ENCODE measurements at regions not wholly inside any gene's neighbourhood (a gene's known extent, or its start where the extent isn't known, plus 50 kb on each side); places are given as distances from the start of the nearest gene placed in this dataset.

- 98% methylated on average over 4 of the region's 4 CpGs for WGBS (ENCODE audit: low lambda C conversion rate, missing lambda C conversion rate)
- TF ChIP-seq, protein P1, sequence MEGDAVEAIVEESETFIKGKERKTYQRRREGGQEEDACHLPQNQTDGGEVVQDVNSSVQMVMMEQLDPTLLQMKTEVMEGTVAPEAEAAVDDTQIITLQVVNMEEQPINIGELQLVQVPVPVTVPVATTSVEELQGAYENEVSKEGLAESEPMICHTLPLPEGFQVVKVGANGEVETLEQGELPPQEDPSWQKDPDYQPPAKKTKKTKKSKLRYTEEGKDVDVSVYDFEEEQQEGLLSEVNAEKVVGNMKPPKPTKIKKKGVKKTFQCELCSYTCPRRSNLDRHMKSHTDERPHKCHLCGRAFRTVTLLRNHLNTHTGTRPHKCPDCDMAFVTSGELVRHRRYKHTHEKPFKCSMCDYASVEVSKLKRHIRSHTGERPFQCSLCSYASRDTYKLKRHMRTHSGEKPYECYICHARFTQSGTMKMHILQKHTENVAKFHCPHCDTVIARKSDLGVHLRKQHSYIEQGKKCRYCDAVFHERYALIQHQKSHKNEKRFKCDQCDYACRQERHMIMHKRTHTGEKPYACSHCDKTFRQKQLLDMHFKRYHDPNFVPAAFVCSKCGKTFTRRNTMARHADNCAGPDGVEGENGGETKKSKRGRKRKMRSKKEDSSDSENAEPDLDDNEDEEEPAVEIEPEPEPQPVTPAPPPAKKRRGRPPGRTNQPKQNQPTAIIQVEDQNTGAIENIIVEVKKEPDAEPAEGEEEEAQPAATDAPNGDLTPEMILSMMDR (IDR thresholded peaks at IDR 0.05; ENCODE audit: poor library complexity): no peak
- TF ChIP-seq EZH2 (IDR thresholded peaks at IDR 0.05; ENCODE audit: borderline replicate concordance) (no peak), EZH2phosphoT487 (IDR thresholded peaks at IDR 0.05; ENCODE audit: low read depth, severe bottlenecking, unreplicated experiment) (no peak)
- no peak overlapping the region for H3K27ac ChIP-seq
Measured at GRCh38 chr3:8385848-8386620, 115.6 kb upstream of the LMCD1 start.

GRCh38 chr3:8387571-8387970 lies 114.1 kb upstream of the LMCD1 start:
- Histone ChIP-seq H3K9me2 (replicated peaks; ENCODE audit: insufficient read depth) (no peaks in the 10 kb centered on the region), H3K4me2 (no peak overlapping the region), H3K36me3 (replicated peaks; ENCODE audit: insufficient read depth, low read depth) (no peaks in the 10 kb centered on the region), H4K20me1 (ENCODE audit: insufficient read depth, poor library complexity, severe bottlenecking) (no peaks in the 10 kb centered on the region), H3K4me1 (ENCODE audit: insufficient read depth) (no peaks in the 10 kb centered on the region), H3K27ac (no peak overlapping the region), H3K79me2 (no peaks in the 10 kb centered on the region), H3K27me3 (no peaks in the 10 kb centered on the region), H3K4me3 (no peak overlapping the region), H2AFZ (no peak overlapping the region), H3K9me3 (ENCODE audit: low read depth) (no peaks in the 10 kb centered on the region)
- WGBS (ENCODE audit: low lambda C conversion rate, missing lambda C conversion rate): 63% methylated on average over 4 of the region's 4 CpGs
- DNase-seq (ENCODE audit: low spot score): no peak
- TF ChIP-seq EZH2phosphoT487 (IDR thresholded peaks at IDR 0.05; ENCODE audit: low read depth, severe bottlenecking, unreplicated experiment) (no peak), EZH2 (IDR thresholded peaks at IDR 0.05; ENCODE audit: borderline replicate concordance) (no peak)
- TF ChIP-seq, protein P1 (IDR thresholded peaks at IDR 0.05; ENCODE audit: poor library complexity): no peak

More at GRCh38 chr3:8385848-8386620, 115.6 kb upstream of the LMCD1 start:
- H3K9me2 ChIP-seq (replicated peaks; ENCODE audit: insufficient read depth): no peaks in the 10 kb centered on the region
- no peak overlapping the region for H3K4me3 ChIP-seq
- no peaks in the 10 kb centered on the region for H3K9me3 ChIP-seq (ENCODE audit: low read depth)
- no peaks in the 10 kb centered on the region for H4K20me1 ChIP-seq (ENCODE audit: insufficient read depth, poor library complexity, severe bottlenecking)
- DNase-seq (ENCODE audit: low spot score): no peak
- no peaks in the 10 kb centered on the region for H3K27me3 ChIP-seq
- H3K4me1 ChIP-seq (ENCODE audit: insufficient read depth): no peaks in the 10 kb centered on the region
- H3K4me2 ChIP-seq: no peak overlapping the region
- no peaks in the 10 kb centered on the region for H3K79me2 ChIP-seq
- no peaks in the 10 kb centered on the region for H3K36me3 ChIP-seq (replicated peaks; ENCODE audit: insufficient read depth, low read depth)
- no peak overlapping the region for H2AFZ ChIP-seq

DNA sequence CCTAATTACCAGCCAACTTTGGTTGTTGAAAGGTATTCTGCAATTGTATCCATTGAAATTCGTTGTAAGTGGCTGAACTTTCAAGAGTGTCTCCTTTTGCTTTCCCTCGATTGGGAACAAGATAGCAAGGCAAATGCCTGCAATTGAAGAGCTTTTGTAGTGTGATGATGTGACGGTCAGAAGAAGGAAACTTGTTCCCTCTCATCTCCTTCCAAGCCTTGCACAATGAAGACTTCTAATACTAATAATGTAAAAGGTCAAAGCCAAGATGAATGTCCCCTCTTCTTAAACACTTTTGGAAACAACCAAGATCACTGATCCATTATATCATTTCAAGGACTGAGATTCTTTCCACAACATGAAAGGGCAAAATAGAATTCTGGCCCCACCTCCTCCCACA lies 101.9 kb upstream of the LMCD1 start:
- no peaks in the 10 kb centered on the region for H3K4me1 ChIP-seq (ENCODE audit: insufficient read depth)
- H3K36me3 ChIP-seq (replicated peaks; ENCODE audit: insufficient read depth, low read depth): no peaks in the 10 kb centered on the region
- no peaks in the 10 kb centered on the region for H3K9me3 ChIP-seq (ENCODE audit: low read depth)
- no peak overlapping the region for H3K4me2 ChIP-seq
- H3K27me3 ChIP-seq: no peaks in the 10 kb centered on the region
- H3K4me3 ChIP-seq: no peak overlapping the region
- TF ChIP-seq EZH2 (IDR thresholded peaks at IDR 0.05; ENCODE audit: borderline replicate concordance) (no peak), EZH2phosphoT487 (IDR thresholded peaks at IDR 0.05; ENCODE audit: low read depth, severe bottlenecking, unreplicated experiment) (no peak)
- TF ChIP-seq, protein P1 (IDR thresholded peaks at IDR 0.05; ENCODE audit: poor library complexity): no peak
- no peak for DNase-seq (ENCODE audit: low spot score)
- H2AFZ ChIP-seq: no peak overlapping the region
- H3K79me2 ChIP-seq: no peaks in the 10 kb centered on the region
- WGBS (ENCODE audit: low lambda C conversion rate, missing lambda C conversion rate): 79% methylated on average over 3 of the region's 3 CpGs
- H4K20me1 ChIP-seq (ENCODE audit: insufficient read depth, poor library complexity, severe bottlenecking): no peaks in the 10 kb centered on the region
- H3K27ac ChIP-seq: no peak overlapping the region
- H3K9me2 ChIP-seq (replicated peaks; ENCODE audit: insufficient read depth): no peaks in the 10 kb centered on the region
